Skeletal muscle cell (primary cell): ENCODE measurements at regions not wholly inside any gene's neighbourhood (a gene's known extent, or its start where the extent isn't known, plus 50 kb on each side); places are given as distances from the start of the nearest gene placed in this dataset.
"Not testable (repeated sequence)": the region's sequence is repeated elsewhere in the genome, so short reads cannot be mapped to it uniquely, and the experiment has no call there.

Source experiments
- DNase-seq: peaks from one replicate; pipeline ENCODE4 v3.0.0-alpha.2; 2010; ENCODE audit warnings: low read depth
- H3K4me3 ChIP-seq: 2 replicates; pipeline ENCODE4 v1.5.1; 2011; ENCODE audit warnings: low read depth, mild to moderate bottlenecking, control low read depth, low read length, moderate library complexity

GRCh38 chr1:169027607-169028320 lies 78.7 kb upstream of the ATP1B1 start:
- H3K4me3 ChIP-seq, result no peak overlapping the region
- DNase-seq, result no peak

GRCh38 chr1:169031566-169032224 lies 74.8 kb upstream of the ATP1B1 start:
- DNase-seq, result no peak
- no peak overlapping the region for H3K4me3 ChIP-seq

- no peak for DNase-seq
- no peak overlapping the region for H3K4me3 ChIP-seq
These were observed 65.1 kb upstream of the ATP1B1 start for GRCh38 chr1:169041366-169041765.

GRCh38 chr1:169042377-169042776 lies 64.1 kb upstream of the ATP1B1 start:
- no peak for DNase-seq

GRCh38 chr1:169043823-169044222 lies 62.7 kb upstream of the ATP1B1 start:
- H3K4me3 ChIP-seq, result no peak overlapping the region
- no peak for DNase-seq

More at GRCh38 chr1:169042377-169042776, 64.1 kb upstream of the ATP1B1 start:
- no peak overlapping the region for H3K4me3 ChIP-seq

GRCh38 chr1:169044296-169044695 lies 62.2 kb upstream of the ATP1B1 start:
- H3K4me3 ChIP-seq, result no peak overlapping the region
- DNase-seq, result no peak

GRCh38 chr1:169044971-169045370 lies 61.5 kb upstream of the ATP1B1 start:
- no peak overlapping the region for H3K4me3 ChIP-seq
- no peak for DNase-seq

GRCh38 chr1:169046671-169047070 lies 59.8 kb upstream of the ATP1B1 start:
- no peak for DNase-seq
- H3K4me3 ChIP-seq, result no peak overlapping the region

GRCh38 chr1:169047074-169047473 lies 59.4 kb upstream of the ATP1B1 start:
- no peak overlapping the region for H3K4me3 ChIP-seq
- no peak for DNase-seq

- no peak overlapping the region for H3K4me3 ChIP-seq
- DNase-seq, result no peak
These were observed 58.4 kb upstream of the ATP1B1 start for GRCh38 chr1:169048043-169048442.

- H3K4me3 ChIP-seq, result no peak overlapping the region
- no peak for DNase-seq
These were observed 57.1 kb upstream of the ATP1B1 start for GRCh38 chr1:169049258-169049938.

GRCh38 chr1:169051171-169051570 lies 55.3 kb upstream of the ATP1B1 start:
- no peak for DNase-seq
- no peak overlapping the region for H3K4me3 ChIP-seq

GRCh38 chr1:169052171-169052570 lies 54.3 kb upstream of the ATP1B1 start:
- DNase-seq, H3K4me3 ChIP-seq: not testable (repeated sequence)

GRCh38 chr1:169052727-169053126 lies 53.8 kb upstream of the ATP1B1 start:
- H3K4me3 ChIP-seq, result no peak overlapping the region
- no peak for DNase-seq

GRCh38 chr1:169053196-169053595 lies 53.3 kb upstream of the ATP1B1 start:
- no peak for DNase-seq
- no peak overlapping the region for H3K4me3 ChIP-seq
